ENCODE measurements at regions not wholly inside any gene's neighbourhood (a gene's known extent, or its start where the extent isn't known, plus 50 kb on each side); places are given as distances from the start of the nearest gene placed in this dataset.

GRCh38 chr10:80938903-80939302 is 401.2 kb downstream of the SH2D4B start:
- Histone ChIP-seq H3K79me2 (ENCODE audit: control insufficient read depth, insufficient read depth, low read length, unreplicated experiment) (no peaks in the 10 kb centered on the region), H3K36me3 (ENCODE audit: insufficient read depth, low read length) (no peaks in the 10 kb centered on the region), H3K4me1 (ENCODE audit: control insufficient read depth, insufficient read depth, low read length, unreplicated experiment) (no peaks in the 10 kb centered on the region), H3K27ac (ENCODE audit: low read depth, low read length) (no peak overlapping the region), H3K27me3 (ENCODE audit: insufficient read depth, low read length) (no peaks in the 10 kb centered on the region), H3K4me3 (ENCODE audit: low read depth, low read length) (no peak overlapping the region), H2AFZ (ENCODE audit: low read length, unreplicated experiment) (no peak overlapping the region)

- no peak overlapping the region for H2AFZ ChIP-seq (ENCODE audit: low read length, unreplicated experiment)
- H3K27ac ChIP-seq (ENCODE audit: low read depth, low read length): no peak overlapping the region
- H3K36me3 ChIP-seq (ENCODE audit: insufficient read depth, low read length): no peaks in the 10 kb centered on the region
- no peaks in the 10 kb centered on the region for H3K4me1 ChIP-seq (ENCODE audit: control insufficient read depth, insufficient read depth, low read length, unreplicated experiment)
- no peaks in the 10 kb centered on the region for H3K79me2 ChIP-seq (ENCODE audit: control insufficient read depth, insufficient read depth, low read length, unreplicated experiment)
- no peaks in the 10 kb centered on the region for H3K27me3 ChIP-seq (ENCODE audit: insufficient read depth, low read length)
- no peak overlapping the region for H3K4me3 ChIP-seq (ENCODE audit: low read depth, low read length)
Observed at GRCh38 chr10:80945264-80945880, 407.7 kb downstream of the SH2D4B start.

GRCh38 chr10:80946073-80946472 is 408.4 kb downstream of the SH2D4B start:
- Histone ChIP-seq H3K4me3 (ENCODE audit: low read depth, low read length) (no peak overlapping the region), H3K27ac (ENCODE audit: low read depth, low read length) (no peak overlapping the region), H3K79me2 (ENCODE audit: control insufficient read depth, insufficient read depth, low read length, unreplicated experiment) (no peaks in the 10 kb centered on the region), H3K27me3 (ENCODE audit: insufficient read depth, low read length) (no peaks in the 10 kb centered on the region), H2AFZ (ENCODE audit: low read length, unreplicated experiment) (no peak overlapping the region), H3K4me1 (ENCODE audit: control insufficient read depth, insufficient read depth, low read length, unreplicated experiment) (no peaks in the 10 kb centered on the region), H3K36me3 (ENCODE audit: insufficient read depth, low read length) (no peaks in the 10 kb centered on the region)

- Histone ChIP-seq H3K27ac (ENCODE audit: low read depth, low read length) (no peak overlapping the region), H2AFZ (ENCODE audit: low read length, unreplicated experiment) (no peak overlapping the region), H3K79me2 (ENCODE audit: control insufficient read depth, insufficient read depth, low read length, unreplicated experiment) (no peaks in the 10 kb centered on the region), H3K36me3 (ENCODE audit: insufficient read depth, low read length) (no peaks in the 10 kb centered on the region), H3K4me3 (ENCODE audit: low read depth, low read length) (no peak overlapping the region), H3K4me1 (ENCODE audit: control insufficient read depth, insufficient read depth, low read length, unreplicated experiment) (no peaks in the 10 kb centered on the region), H3K27me3 (ENCODE audit: insufficient read depth, low read length) (no peaks in the 10 kb centered on the region)
Observed at GRCh38 chr10:80946957-80947726, 409.4 kb downstream of the SH2D4B start.

GRCh38 chr10:80949785-80950184 is 412.1 kb downstream of the SH2D4B start:
- no peaks in the 10 kb centered on the region for H3K79me2 ChIP-seq (ENCODE audit: control insufficient read depth, insufficient read depth, low read length, unreplicated experiment)
- no peaks in the 10 kb centered on the region for H3K27me3 ChIP-seq (ENCODE audit: insufficient read depth, low read length)
- H3K4me3 ChIP-seq (ENCODE audit: low read depth, low read length): no peak overlapping the region
- no peaks in the 10 kb centered on the region for H3K36me3 ChIP-seq (ENCODE audit: insufficient read depth, low read length)
- no peak overlapping the region for H3K27ac ChIP-seq (ENCODE audit: low read depth, low read length)
- H3K4me1 ChIP-seq (ENCODE audit: control insufficient read depth, insufficient read depth, low read length, unreplicated experiment): no peaks in the 10 kb centered on the region
- no peak overlapping the region for H2AFZ ChIP-seq (ENCODE audit: low read length, unreplicated experiment)

GRCh38 chr10:80952436-80952835 is 414.7 kb downstream of the SH2D4B start:
- Histone ChIP-seq H3K4me3 (ENCODE audit: low read depth, low read length) (no peak overlapping the region), H3K79me2 (ENCODE audit: control insufficient read depth, insufficient read depth, low read length, unreplicated experiment) (no peaks in the 10 kb centered on the region), H3K27ac (ENCODE audit: low read depth, low read length) (no peak overlapping the region), H3K36me3 (ENCODE audit: insufficient read depth, low read length) (no peaks in the 10 kb centered on the region), H2AFZ (ENCODE audit: low read length, unreplicated experiment) (no peak overlapping the region), H3K27me3 (ENCODE audit: insufficient read depth, low read length) (no peaks in the 10 kb centered on the region), H3K4me1 (ENCODE audit: control insufficient read depth, insufficient read depth, low read length, unreplicated experiment) (no peaks in the 10 kb centered on the region)

- no peaks in the 10 kb centered on the region for H3K36me3 ChIP-seq (ENCODE audit: insufficient read depth, low read length)
- no peak overlapping the region for H3K27ac ChIP-seq (ENCODE audit: low read depth, low read length)
- H2AFZ ChIP-seq (ENCODE audit: low read length, unreplicated experiment): no peak overlapping the region
- H3K4me3 ChIP-seq (ENCODE audit: low read depth, low read length): no peak overlapping the region
- no peaks in the 10 kb centered on the region for H3K27me3 ChIP-seq (ENCODE audit: insufficient read depth, low read length)
- no peaks in the 10 kb centered on the region for H3K79me2 ChIP-seq (ENCODE audit: control insufficient read depth, insufficient read depth, low read length, unreplicated experiment)
- H3K4me1 ChIP-seq (ENCODE audit: control insufficient read depth, insufficient read depth, low read length, unreplicated experiment): no peaks in the 10 kb centered on the region
Observed at GRCh38 chr10:80957161-80957560, 419.5 kb downstream of the SH2D4B start.

- no peaks in the 10 kb centered on the region for H3K79me2 ChIP-seq (ENCODE audit: control insufficient read depth, insufficient read depth, low read length, unreplicated experiment)
- no peak overlapping the region for H3K4me3 ChIP-seq (ENCODE audit: low read depth, low read length)
- H3K27ac ChIP-seq (ENCODE audit: low read depth, low read length): no peak overlapping the region
- no peak overlapping the region for H2AFZ ChIP-seq (ENCODE audit: low read length, unreplicated experiment)
- no peaks in the 10 kb centered on the region for H3K4me1 ChIP-seq (ENCODE audit: control insufficient read depth, insufficient read depth, low read length, unreplicated experiment)
- H3K27me3 ChIP-seq (ENCODE audit: insufficient read depth, low read length): no peaks in the 10 kb centered on the region
- no peaks in the 10 kb centered on the region for H3K36me3 ChIP-seq (ENCODE audit: insufficient read depth, low read length)
Observed at GRCh38 chr10:80964179-80964578, 426.5 kb downstream of the SH2D4B start.

- Histone ChIP-seq H3K79me2 (ENCODE audit: control insufficient read depth, insufficient read depth, low read length, unreplicated experiment) (no peaks in the 10 kb centered on the region), H3K4me1 (ENCODE audit: control insufficient read depth, insufficient read depth, low read length, unreplicated experiment) (no peaks in the 10 kb centered on the region), H3K4me3 (ENCODE audit: low read depth, low read length) (no peak overlapping the region), H3K27me3 (ENCODE audit: insufficient read depth, low read length) (no peaks in the 10 kb centered on the region), H3K27ac (ENCODE audit: low read depth, low read length) (no peak overlapping the region), H2AFZ (ENCODE audit: low read length, unreplicated experiment) (no peak overlapping the region), H3K36me3 (ENCODE audit: insufficient read depth, low read length) (no peaks in the 10 kb centered on the region)
Observed at GRCh38 chr10:80964955-80965614, 427.4 kb downstream of the SH2D4B start.

- Histone ChIP-seq H2AFZ (ENCODE audit: low read length, unreplicated experiment) (no peak overlapping the region), H3K4me3 (ENCODE audit: low read depth, low read length) (no peak overlapping the region), H3K4me1 (ENCODE audit: control insufficient read depth, insufficient read depth, low read length, unreplicated experiment) (no peaks in the 10 kb centered on the region), H3K27me3 (ENCODE audit: insufficient read depth, low read length) (no peaks in the 10 kb centered on the region), H3K79me2 (ENCODE audit: control insufficient read depth, insufficient read depth, low read length, unreplicated experiment) (no peaks in the 10 kb centered on the region), H3K36me3 (ENCODE audit: insufficient read depth, low read length) (no peaks in the 10 kb centered on the region), H3K27ac (ENCODE audit: low read depth, low read length) (no peak overlapping the region)
Observed at GRCh38 chr10:80966326-80966986, 428.8 kb downstream of the SH2D4B start.
